SU-DHL-6 (cell line): ENCODE measurements at regions not wholly inside any gene's neighbourhood (a gene's known extent, or its start where the extent isn't known, plus 50 kb on each side); places are given as distances from the start of the nearest gene placed in this dataset.

Experiments used
- EZH2phosphoT487 ChIP-seq: fragments of 200-600 bp; sonication (generic), shearing (Covaris generic); conservative IDR thresholded peaks from 2 replicates; pipeline ENCODE4 v1.6.1; 2018; ENCODE audit warnings: mild to moderate bottlenecking, antibody characterized with exemption, low read length, moderate library complexity, mixed read lengths
- TF ChIP-seq, protein P1 (sequence below): fragments of 200-600 bp; sonication (generic); IDR thresholded peaks from one replicate; pipeline ENCODE4 v1.5.1; 2017; ENCODE audit warnings: antibody characterized with exemption, mild to moderate bottlenecking, low read length, moderate library complexity; ENCODE audit not compliant: insufficient read depth, poor library complexity, severe bottlenecking

- TF ChIP-seq, protein P1, sequence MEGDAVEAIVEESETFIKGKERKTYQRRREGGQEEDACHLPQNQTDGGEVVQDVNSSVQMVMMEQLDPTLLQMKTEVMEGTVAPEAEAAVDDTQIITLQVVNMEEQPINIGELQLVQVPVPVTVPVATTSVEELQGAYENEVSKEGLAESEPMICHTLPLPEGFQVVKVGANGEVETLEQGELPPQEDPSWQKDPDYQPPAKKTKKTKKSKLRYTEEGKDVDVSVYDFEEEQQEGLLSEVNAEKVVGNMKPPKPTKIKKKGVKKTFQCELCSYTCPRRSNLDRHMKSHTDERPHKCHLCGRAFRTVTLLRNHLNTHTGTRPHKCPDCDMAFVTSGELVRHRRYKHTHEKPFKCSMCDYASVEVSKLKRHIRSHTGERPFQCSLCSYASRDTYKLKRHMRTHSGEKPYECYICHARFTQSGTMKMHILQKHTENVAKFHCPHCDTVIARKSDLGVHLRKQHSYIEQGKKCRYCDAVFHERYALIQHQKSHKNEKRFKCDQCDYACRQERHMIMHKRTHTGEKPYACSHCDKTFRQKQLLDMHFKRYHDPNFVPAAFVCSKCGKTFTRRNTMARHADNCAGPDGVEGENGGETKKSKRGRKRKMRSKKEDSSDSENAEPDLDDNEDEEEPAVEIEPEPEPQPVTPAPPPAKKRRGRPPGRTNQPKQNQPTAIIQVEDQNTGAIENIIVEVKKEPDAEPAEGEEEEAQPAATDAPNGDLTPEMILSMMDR: no peak
- no peak for TF ChIP-seq EZH2phosphoT487
Measured at GRCh38 chr12:42002563-42002962, 142.1 kb downstream of the GXYLT1 start.
